Cardiac fibroblast (primary cell): ENCODE measurements at regions not wholly inside any gene's neighbourhood (a gene's known extent, or its start where the extent isn't known, plus 50 kb on each side); places are given as distances from the start of the nearest gene placed in this dataset.
A peak's percentile ranks its signal among the peaks of the same experiment; 100 is the strongest.
"Not testable (repeated sequence)": the region's sequence is repeated elsewhere in the genome, so short reads cannot be mapped to it uniquely, and the experiment has no call there.

Source experiments
- DNase-seq, 2 donors: peaks; one replicate each; pipeline versions ENCODE4 v3.0.0 to v3.0.0-alpha.2; 2010; ENCODE audit warnings: low read depth in 2 of 2
- H3K4me3 ChIP-seq, 2 donors: replicated peaks in 1 of 2; 1 replicate in 1 of 2; 2 replicates in 1 of 2; pipeline ENCODE4 v1.5.1; 2011; ENCODE audit warnings: low read depth in 2 of 2, low read length in 2 of 2, mild to moderate bottlenecking in 2 of 2, moderate library complexity in 1 of 2
- CTCF ChIP-seq: IDR thresholded peaks from one replicate; pipeline ENCODE4 v1.5.1; 2011; ENCODE audit warnings: low read depth, mild to moderate bottlenecking, low read length, inconsistent platforms

DNA sequence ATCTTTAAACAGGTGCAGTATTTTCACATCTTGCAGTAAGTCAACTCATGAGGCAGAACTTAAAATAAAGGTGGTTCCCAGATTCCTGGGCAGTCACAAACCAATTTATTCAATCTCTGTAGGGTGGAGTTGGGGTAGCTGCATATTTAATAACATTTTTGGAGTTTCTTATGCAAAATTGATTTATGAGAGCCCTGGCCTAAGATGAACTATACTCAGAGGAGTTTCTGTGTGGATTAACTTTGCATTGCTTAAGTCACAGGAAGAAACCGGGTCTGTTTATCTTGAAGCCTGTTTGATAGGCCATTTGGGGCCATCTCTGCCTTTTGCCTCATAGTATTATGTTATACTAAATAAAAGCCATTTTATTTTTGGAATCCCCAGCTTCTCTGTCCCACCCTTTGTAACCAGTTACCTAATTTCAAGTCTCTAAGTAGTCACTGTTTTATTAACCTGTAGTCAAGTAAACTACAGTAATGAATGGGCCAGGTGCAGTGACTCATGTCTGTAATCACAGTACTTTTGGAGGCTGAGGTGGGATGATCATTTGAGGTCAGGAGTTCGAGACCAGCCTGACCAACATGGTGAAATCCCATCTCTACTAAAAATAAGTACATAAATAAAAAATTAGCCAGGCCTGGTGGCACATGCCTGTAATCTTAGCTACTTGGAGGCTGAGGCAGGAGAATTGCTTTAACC is 104.4 kb upstream of the FAM3C start:
- no peak for DNase-seq
- H3K4me3 ChIP-seq: no peak overlapping the region
- TF ChIP-seq CTCF: no peak

GRCh38 chr7:121499624-121500023 is 103.5 kb upstream of the FAM3C start:
- no peak for DNase-seq
- TF ChIP-seq CTCF: no peak
- no peak overlapping the region for H3K4me3 ChIP-seq

DNA sequence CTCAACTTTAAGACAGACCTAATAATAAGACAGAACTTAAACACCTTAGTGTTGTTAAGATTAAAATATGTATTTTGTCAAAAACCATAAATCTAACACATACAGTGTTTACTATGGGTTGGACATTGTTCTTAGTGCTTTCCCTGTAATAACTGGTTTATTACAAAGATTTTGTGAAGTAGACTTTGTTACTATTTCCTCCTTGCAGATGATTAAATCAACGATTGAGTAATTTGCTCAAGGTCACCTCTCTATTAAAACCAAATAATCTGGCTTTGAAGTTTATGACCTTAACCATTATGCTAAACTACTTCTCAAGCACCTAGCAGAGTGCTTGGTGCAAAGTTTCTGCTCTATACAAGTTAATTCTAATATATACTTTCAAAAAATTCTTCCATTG is 102.7 kb upstream of the FAM3C start:
- no peak for DNase-seq
- no peak overlapping the region for H3K4me3 ChIP-seq
- TF ChIP-seq CTCF: no peak

- DNase-seq, H3K4me3 ChIP-seq: not testable (repeated sequence)
Measured at GRCh38 chr7:121497545-121497944, 101.4 kb upstream of the FAM3C start.

DNA sequence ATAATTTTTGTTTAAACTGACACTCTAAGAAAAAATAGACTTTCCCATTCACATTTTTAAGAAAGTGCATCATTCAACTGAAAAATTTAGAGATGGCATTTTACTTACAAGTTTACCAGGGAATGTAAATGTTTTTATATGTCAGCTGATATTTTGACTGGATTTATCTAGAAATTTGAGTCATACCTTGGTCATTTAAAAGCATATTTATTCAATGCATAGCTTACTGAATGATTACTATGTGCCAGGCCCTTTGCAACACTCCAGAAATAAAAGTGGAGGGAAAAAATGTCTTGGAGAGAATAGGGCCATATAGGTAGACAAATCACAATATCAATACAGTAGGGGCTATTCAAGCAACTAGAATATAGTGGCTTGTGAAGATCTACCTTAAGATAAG is 98.4 kb upstream of the FAM3C start:
- no peak overlapping the region for H3K4me3 ChIP-seq
- peak in 1 of 2 donors; percentile 46 for DNase-seq
- no peak for TF ChIP-seq CTCF

- H3K4me3 ChIP-seq: no peak overlapping the region
- DNase-seq: no peak
- no peak for TF ChIP-seq CTCF
Measured at GRCh38 chr7:121493553-121493952, 97.4 kb upstream of the FAM3C start.

DNA sequence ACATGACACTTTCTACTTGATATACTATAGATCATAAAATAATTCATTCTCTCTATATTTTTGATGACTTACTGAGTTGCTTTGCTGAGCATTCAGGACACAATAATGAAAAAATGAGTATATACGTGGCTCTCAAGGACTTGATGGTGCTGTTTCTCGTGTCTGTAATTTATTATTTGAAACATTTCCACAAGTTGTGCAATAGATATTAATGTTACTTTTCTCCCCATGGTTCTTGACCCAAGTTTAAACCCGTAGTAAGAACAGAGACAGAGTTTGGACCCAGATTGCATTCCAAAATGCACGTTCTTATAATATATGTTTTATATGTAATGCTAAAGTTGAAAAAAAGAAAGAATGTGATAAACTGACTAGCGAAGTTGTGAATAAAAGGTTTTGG is 94.2 kb upstream of the FAM3C start:
- H3K4me3 ChIP-seq: no peak overlapping the region
- no peak for TF ChIP-seq CTCF
- no peak for DNase-seq
